ENCODE measurements at regions not wholly inside any gene's neighbourhood (a gene's known extent, or its start where the extent isn't known, plus 50 kb on each side); places are given as distances from the start of the nearest gene placed in this dataset.

GRCh38 chr7:14954035-14954434, 51.5 kb upstream of the DGKB start:
- Mint-ChIP-seq H3K9me3 (peaks cover 0 to 6% (median 0%) of the 10 kb centered on the region in 7 donors), H3K27ac (no peak overlapping the region), H3K4me3 (no peak overlapping the region), H3K4me1 (no peaks in the 10 kb centered on the region), H3K27me3 (ENCODE audit: low read depth in 3 of 3) (no peaks in the 10 kb centered on the region), H3K36me3 (no peaks in the 10 kb centered on the region)
- Histone ChIP-seq H4K20me1 (ENCODE audit: insufficient read depth, low read length) (no peaks in the 10 kb centered on the region), H3K27ac (ENCODE audit: low read depth in 1 of 2, low read length in 2 of 2) (no peak overlapping the region), H3K4me3 (replicated peaks in 1 of 3; ENCODE audit: low read depth in 2 of 3, low read length in 3 of 3) (no peak overlapping the region), H3K4me2 (replicated peaks; ENCODE audit: extremely low read depth, low read length, poor library complexity, severe bottlenecking) (no peak overlapping the region), H2AFZ (ENCODE audit: insufficient read depth, low read depth, low read length, poor library complexity, severe bottlenecking) (no peak overlapping the region), H3K9ac (ENCODE audit: insufficient read depth, low read length, poor library complexity, severe bottlenecking) (no peak overlapping the region), H3K79me2 (ENCODE audit: insufficient read depth, low read length) (no peaks in the 10 kb centered on the region), H3K4me1 (ENCODE audit: control insufficient read depth in 1 of 2, insufficient read depth in 2 of 2, low read length in 2 of 2) (no peaks in the 10 kb centered on the region), H3K9me3 (replicated peaks in 1 of 2; ENCODE audit: control insufficient read depth in 1 of 2, insufficient read depth in 1 of 2, low read length in 2 of 2) (no peaks in the 10 kb centered on the region), H3K27me3 (ENCODE audit: control insufficient read depth in 2 of 2, insufficient read depth in 2 of 2, low read length in 2 of 2) (no peaks in the 10 kb centered on the region), H3K36me3 (replicated peaks in 1 of 2; ENCODE audit: control insufficient read depth in 1 of 2, insufficient read depth in 2 of 2, low read length in 2 of 2) (no peaks in the 10 kb centered on the region)
- intact Hi-C loops (cut with micrococcal nuclease) = no loop called here
- DNase-seq = no peak
- TF ChIP-seq CTCF (IDR thresholded peaks at IDR 0.05) = no peak
- WGBS (ENCODE audit: insufficient coverage) = no CpG with 5 or more reads among the region's 3 CpGs

Data from CD14-positive monocyte (primary cell).